MG63 (cell line): ENCODE measurements at regions not wholly inside any gene's neighbourhood (a gene's known extent, or its start where the extent isn't known, plus 50 kb on each side); places are given as distances from the start of the nearest gene placed in this dataset.

Experiments
- DNase-seq: peaks from one replicate; pipeline ENCODE4 v3.0.0-alpha.2; 2020
- H3K27me3 ChIP-seq: fragments of 250-450 bp; sonication (Bioruptor Pico); 2 replicates; pipeline ENCODE4 v1.5.1; 2020; ENCODE audit warnings: mild to moderate bottlenecking, moderate library complexity
- H3K36me3 ChIP-seq: fragments of 250-450 bp; sonication (Bioruptor Pico); 2 replicates; pipeline ENCODE4 v1.5.1; 2020; ENCODE audit warnings: mild to moderate bottlenecking, moderate library complexity
- H3K4me3 ChIP-seq: fragments of 250-450 bp; sonication (Bioruptor Pico); 2 replicates; pipeline ENCODE4 v1.5.1; 2020; ENCODE audit warnings: mild to moderate bottlenecking, moderate library complexity
- H3K9me3 ChIP-seq: fragments of 250-450 bp; sonication (Bioruptor Pico); 2 replicates; pipeline ENCODE4 v1.5.1; 2020; ENCODE audit warnings: mild to moderate bottlenecking, moderate library complexity

DNA sequence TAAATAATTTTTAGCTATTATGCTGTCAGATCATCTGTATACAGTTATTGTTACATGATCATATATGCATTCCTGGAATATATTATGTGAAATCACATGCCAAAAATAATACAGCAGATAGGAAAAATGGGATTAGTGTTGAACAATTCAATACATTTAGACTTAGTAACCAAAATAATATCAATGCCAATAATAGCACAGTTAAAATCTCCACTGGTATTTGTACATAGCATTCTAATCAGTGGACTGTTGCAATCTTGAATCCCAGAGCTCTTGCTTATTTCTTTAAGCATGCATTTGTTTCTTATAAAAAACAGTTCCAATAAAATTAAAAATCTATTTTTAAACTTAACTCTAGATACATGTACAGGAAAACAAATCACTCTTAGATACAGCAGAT lies 2772.2 kb downstream of the PCDH9 start:
- no peaks in the 10 kb centered on the region for H3K36me3 ChIP-seq
- no peak overlapping the region for H3K4me3 ChIP-seq
- H3K27me3 ChIP-seq = no peaks in the 10 kb centered on the region
- H3K9me3 ChIP-seq = no peaks in the 10 kb centered on the region
- no peak for DNase-seq

GRCh38 chr13:64455124-64455523 lies 2775.0 kb downstream of the PCDH9 start:
- Histone ChIP-seq H3K36me3 (no peaks in the 10 kb centered on the region), H3K4me3 (no peak overlapping the region), H3K9me3 (no peaks in the 10 kb centered on the region), H3K27me3 (no peaks in the 10 kb centered on the region)
- no peak for DNase-seq

DNA sequence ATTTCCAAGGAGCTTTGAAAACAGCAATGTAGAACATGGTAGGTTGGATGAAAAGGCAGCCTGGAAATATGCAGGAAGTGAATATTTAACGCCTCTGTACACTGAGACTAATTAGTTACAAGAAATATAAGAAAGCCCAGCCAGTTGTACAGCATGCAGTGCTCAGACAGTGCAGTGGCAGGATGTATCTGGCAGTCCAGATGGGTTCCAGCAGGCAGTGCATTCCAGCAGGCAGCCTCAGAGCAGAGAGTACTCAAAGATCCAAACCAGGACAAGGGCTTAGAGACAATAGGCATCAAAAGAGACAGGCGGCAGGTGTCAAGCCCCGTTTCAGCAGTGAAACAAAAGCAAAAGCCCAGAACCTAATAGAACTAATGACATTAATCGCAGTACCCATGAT lies 2776.3 kb downstream of the PCDH9 start:
- H3K9me3 ChIP-seq = no peaks in the 10 kb centered on the region
- H3K27me3 ChIP-seq = no peaks in the 10 kb centered on the region
- no peak for DNase-seq
- H3K36me3 ChIP-seq = no peaks in the 10 kb centered on the region
- H3K4me3 ChIP-seq = no peak overlapping the region

- Histone ChIP-seq H3K9me3 (no peaks in the 10 kb centered on the region), H3K27me3 (no peaks in the 10 kb centered on the region), H3K36me3 (no peaks in the 10 kb centered on the region), H3K4me3 (no peak overlapping the region)
- no peak for DNase-seq
These were observed 2783.8 kb downstream of the PCDH9 start for GRCh38 chr13:64446372-64446771.

GRCh38 chr13:64441740-64442139 lies 2788.4 kb downstream of the PCDH9 start:
- H3K27me3 ChIP-seq = no peaks in the 10 kb centered on the region
- DNase-seq = no peak
- no peaks in the 10 kb centered on the region for H3K36me3 ChIP-seq
- H3K9me3 ChIP-seq = no peaks in the 10 kb centered on the region
- H3K4me3 ChIP-seq = no peak overlapping the region

- DNase-seq = no peak
- Histone ChIP-seq H3K9me3 (no peaks in the 10 kb centered on the region), H3K4me3 (no peak overlapping the region), H3K36me3 (no peaks in the 10 kb centered on the region), H3K27me3 (no peaks in the 10 kb centered on the region)
These were observed 2792.1 kb downstream of the PCDH9 start for GRCh38 chr13:64438084-64438483.

- Histone ChIP-seq H3K4me3 (no peak overlapping the region), H3K36me3 (no peaks in the 10 kb centered on the region), H3K27me3 (no peaks in the 10 kb centered on the region), H3K9me3 (no peaks in the 10 kb centered on the region)
- DNase-seq = no peak
These were observed 2800.4 kb downstream of the PCDH9 start for GRCh38 chr13:64429691-64430090.

DNA sequence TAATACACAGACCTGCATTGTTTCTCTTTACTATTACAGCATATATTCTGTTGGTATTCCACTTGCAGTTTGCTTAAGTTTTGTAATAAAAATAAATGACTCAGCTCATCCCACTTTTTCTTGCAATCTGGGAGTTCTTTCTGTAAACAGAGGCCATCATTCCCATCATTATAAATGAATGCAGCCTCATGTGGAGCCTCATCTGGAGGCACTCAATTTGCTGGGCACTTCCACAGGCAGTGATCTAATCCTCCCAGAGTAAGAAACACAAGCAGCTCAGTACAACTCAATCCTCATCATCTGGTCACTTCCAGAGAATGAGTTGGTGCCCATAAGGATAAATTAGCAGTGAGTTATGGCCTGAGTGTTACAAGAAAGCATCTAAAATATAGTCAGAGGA lies 2801.9 kb downstream of the PCDH9 start:
- no peak overlapping the region for H3K4me3 ChIP-seq
- no peaks in the 10 kb centered on the region for H3K27me3 ChIP-seq
- DNase-seq = peak; percentile 34
- H3K9me3 ChIP-seq = no peaks in the 10 kb centered on the region
- H3K36me3 ChIP-seq = no peaks in the 10 kb centered on the region

- H3K36me3 ChIP-seq = no peaks in the 10 kb centered on the region
- no peaks in the 10 kb centered on the region for H3K27me3 ChIP-seq
- DNase-seq = no peak
- no peaks in the 10 kb centered on the region for H3K9me3 ChIP-seq
- H3K4me3 ChIP-seq = no peak overlapping the region
These were observed 2806.7 kb downstream of the PCDH9 start for GRCh38 chr13:64423467-64423866.

DNA sequence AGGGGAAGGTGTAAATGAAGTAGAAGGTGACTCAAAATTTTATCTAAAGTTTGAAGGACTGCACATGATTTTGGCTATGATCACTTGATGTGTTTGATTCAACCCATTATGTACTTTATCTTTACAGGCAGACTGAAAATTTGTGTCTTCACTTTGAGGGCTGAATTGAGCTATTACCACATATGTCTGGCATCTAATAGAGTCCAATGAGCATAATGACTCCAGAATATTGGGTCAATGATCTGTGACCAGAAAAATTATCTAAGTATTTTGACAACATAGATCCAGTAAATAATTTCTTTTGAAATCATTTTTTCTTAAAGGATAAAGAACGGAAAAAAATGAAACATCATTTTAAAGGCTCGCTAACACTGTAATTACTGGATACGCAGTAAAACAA lies 2810.0 kb downstream of the PCDH9 start:
- no peak for DNase-seq
- no peaks in the 10 kb centered on the region for H3K27me3 ChIP-seq
- H3K9me3 ChIP-seq = no peaks in the 10 kb centered on the region
- no peaks in the 10 kb centered on the region for H3K36me3 ChIP-seq
- H3K4me3 ChIP-seq = no peak overlapping the region

DNA sequence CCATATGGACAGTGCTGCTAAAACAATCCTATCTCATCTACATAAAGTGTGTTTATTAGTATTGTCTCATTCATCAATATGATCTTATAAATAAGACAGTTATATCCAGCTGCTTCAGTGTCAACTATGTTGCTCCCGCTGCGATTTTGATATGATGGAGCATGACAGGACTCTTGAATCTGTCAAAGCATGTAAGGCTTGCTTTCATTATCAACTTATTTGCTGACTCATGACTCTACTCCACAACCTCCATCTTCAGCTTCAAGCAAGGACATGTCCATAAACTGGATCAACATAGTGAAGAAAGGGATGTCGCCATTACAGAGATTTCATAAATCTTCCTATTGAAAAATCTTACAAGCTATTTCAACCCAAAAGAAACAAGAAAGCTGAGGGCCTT lies 2812.6 kb downstream of the PCDH9 start:
- no peak for DNase-seq
- no peaks in the 10 kb centered on the region for H3K36me3 ChIP-seq
- no peaks in the 10 kb centered on the region for H3K27me3 ChIP-seq
- H3K9me3 ChIP-seq = no peaks in the 10 kb centered on the region
- H3K4me3 ChIP-seq = no peak overlapping the region

GRCh38 chr13:64414381-64414780 lies 2815.8 kb downstream of the PCDH9 start:
- Histone ChIP-seq H3K4me3 (no peak overlapping the region), H3K36me3 (no peaks in the 10 kb centered on the region), H3K9me3 (no peaks in the 10 kb centered on the region), H3K27me3 (no peaks in the 10 kb centered on the region)
- no peak for DNase-seq

DNA sequence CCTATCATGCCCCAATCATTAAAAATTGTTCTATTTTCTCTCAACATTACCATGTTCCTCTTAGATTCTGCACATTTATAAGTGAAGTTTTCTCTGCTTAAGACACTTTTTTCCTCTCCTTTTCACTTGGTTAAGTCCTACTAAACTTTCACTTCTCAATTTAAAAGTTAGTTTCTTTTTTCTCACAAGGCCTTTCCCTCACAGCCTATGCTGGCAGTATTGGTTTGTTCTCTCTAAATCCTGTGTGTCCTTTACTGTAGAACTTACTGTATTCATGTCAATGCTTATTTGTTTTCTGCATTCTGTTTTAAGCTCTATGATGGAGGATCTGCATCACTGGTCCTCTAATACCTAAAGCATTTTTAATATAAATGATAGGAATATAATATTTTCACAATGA lies 2816.6 kb downstream of the PCDH9 start:
- DNase-seq = no peak
- Histone ChIP-seq H3K36me3 (no peaks in the 10 kb centered on the region), H3K27me3 (no peaks in the 10 kb centered on the region), H3K9me3 (no peaks in the 10 kb centered on the region), H3K4me3 (no peak overlapping the region)

- Histone ChIP-seq H3K9me3 (no peaks in the 10 kb centered on the region), H3K27me3 (no peaks in the 10 kb centered on the region), H3K36me3 (no peaks in the 10 kb centered on the region), H3K4me3 (no peak overlapping the region)
- no peak for DNase-seq
These were observed 2819.7 kb downstream of the PCDH9 start for GRCh38 chr13:64410276-64411053.

GRCh38 chr13:64397701-64398100 lies 2832.4 kb downstream of the PCDH9 start:
- H3K27me3 ChIP-seq = no peaks in the 10 kb centered on the region
- H3K36me3 ChIP-seq = no peaks in the 10 kb centered on the region
- H3K9me3 ChIP-seq = no peaks in the 10 kb centered on the region
- no peak overlapping the region for H3K4me3 ChIP-seq
- no peak for DNase-seq

GRCh38 chr13:64377606-64378005 lies 2852.5 kb downstream of the PCDH9 start:
- Histone ChIP-seq H3K9me3 (no peaks in the 10 kb centered on the region), H3K4me3 (no peak overlapping the region), H3K36me3 (no peaks in the 10 kb centered on the region), H3K27me3 (no peaks in the 10 kb centered on the region)
- DNase-seq = no peak

DNA sequence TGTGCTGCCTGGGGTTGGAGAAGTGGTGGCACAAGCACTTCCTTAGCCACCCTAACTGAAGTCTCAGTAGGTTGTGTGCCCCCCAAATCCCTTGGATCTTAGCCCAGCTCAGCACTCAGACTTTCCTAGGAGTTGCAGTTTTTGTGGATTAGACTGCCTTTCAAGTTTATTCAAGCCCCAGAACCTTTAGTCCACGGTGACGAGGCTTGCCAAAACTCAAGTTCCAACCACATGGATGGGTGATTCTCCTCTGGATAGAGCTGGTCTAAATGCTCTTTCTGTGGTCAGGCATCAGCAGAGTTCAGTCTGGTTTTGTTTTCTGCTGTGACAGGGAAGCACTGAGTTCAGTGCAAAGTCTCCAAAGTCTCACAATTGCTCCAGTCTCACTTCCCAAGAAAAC lies 2858.7 kb downstream of the PCDH9 start:
- no peaks in the 10 kb centered on the region for H3K27me3 ChIP-seq
- DNase-seq = no peak
- no peaks in the 10 kb centered on the region for H3K36me3 ChIP-seq
- H3K9me3 ChIP-seq = no peaks in the 10 kb centered on the region
- no peak overlapping the region for H3K4me3 ChIP-seq

GRCh38 chr13:64371045-64371444 lies 2859.1 kb downstream of the PCDH9 start:
- no peaks in the 10 kb centered on the region for H3K27me3 ChIP-seq
- H3K36me3 ChIP-seq = no peaks in the 10 kb centered on the region
- H3K9me3 ChIP-seq = no peaks in the 10 kb centered on the region
- peak; percentile 54 for DNase-seq
- no peak overlapping the region for H3K4me3 ChIP-seq

DNA sequence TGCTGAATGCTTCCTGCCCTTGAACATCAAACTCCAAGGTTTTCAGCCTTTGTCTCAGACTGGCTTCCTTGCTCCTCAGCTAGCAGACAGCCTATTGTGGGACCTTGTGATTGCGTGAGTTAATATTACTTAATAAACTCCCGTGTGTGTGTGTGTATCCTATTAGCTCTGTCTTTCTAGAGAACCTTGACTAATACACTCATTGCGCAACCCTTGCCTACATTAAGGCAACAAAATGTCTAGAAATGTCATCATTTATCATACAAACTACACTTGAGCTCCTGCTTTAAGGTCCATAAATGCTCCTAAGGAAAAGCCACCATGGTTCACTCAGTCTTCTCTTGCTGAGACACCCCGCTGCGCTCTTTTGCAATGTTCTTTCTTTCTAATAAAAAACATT lies 2861.0 kb downstream of the PCDH9 start:
- Histone ChIP-seq H3K4me3 (no peak overlapping the region), H3K9me3 (no peaks in the 10 kb centered on the region), H3K27me3 (no peaks in the 10 kb centered on the region), H3K36me3 (no peaks in the 10 kb centered on the region)
- no peak for DNase-seq
